T-cell (primary cell): ENCODE measurements at regions not wholly inside any gene's neighbourhood (a gene's known extent, or its start where the extent isn't known, plus 50 kb on each side); places are given as distances from the start of the nearest gene placed in this dataset.

Experiments
- ATAC-seq, 4 experiments: fragments of 200-7000 bp in 3 of 4; fragments of 150-1000 bp in 1 of 4; cut with Tn5 transposase; replicated peaks in 1 of 4; 1 replicate in 3 of 4; 2 replicates in 1 of 4; pipeline ENCODE4 v1.10.0; 2021; ENCODE audit warnings: moderate library complexity in 3 of 4, mild to moderate bottlenecking in 2 of 4, moderate number of reproducible peaks in 1 of 4
- CTCF ChIA-PET, 2 donors: fragments of 300-600 bp; sonication (Branson Sonifier 250); formaldehyde crosslinking; loops; one replicate each; lab custom pipeline; 2022; ENCODE audit warnings: antibody characterized with exemption in 2 of 2; lab: Charles Lee
- POLR2A ChIA-PET, 2 donors: fragments of 300-600 bp; sonication (Branson Sonifier 250); formaldehyde crosslinking; loops; one replicate each; lab custom pipeline; 2022; ENCODE audit warnings: antibody characterized with exemption in 2 of 2; lab: Charles Lee
- DNase-seq, 35 experiments: peaks; one replicate each; pipeline versions ENCODE4 v3.0.0 to v3.0.0-alpha.2; 2013 to 2023
- H3K27ac ChIP-seq: one replicate; pipeline ENCODE4 v1.5.1; 2013; ENCODE audit warnings: low read length
- H3K27me3 ChIP-seq, 2 experiments: replicated peaks in 1 of 2; 1 replicate in 1 of 2; 2 replicates in 1 of 2; pipeline versions ENCODE4 v1.6.1 to v1.7.0; 2013; ENCODE audit warnings: low read length in 1 of 2, mixed read lengths in 1 of 2; ENCODE audit not compliant: control insufficient read depth in 2 of 2, insufficient read depth in 2 of 2; ENCODE audit errors: extremely low read depth in 1 of 2
- H3K36me3 ChIP-seq, 2 donors: 1 replicate in 1 of 2; 2 replicates in 1 of 2; pipeline versions ENCODE4 v1.6.1 to v1.7.0; 2013; ENCODE audit warnings: low read length in 1 of 2; ENCODE audit not compliant: control insufficient read depth in 2 of 2, insufficient read depth in 1 of 2; ENCODE audit errors: extremely low read depth in 1 of 2
- H3K4me1 ChIP-seq, 2 experiments: 1 replicate in 1 of 2; 2 replicates in 1 of 2; pipeline versions ENCODE4 v1.6.1 to v1.7.0; 2013; ENCODE audit warnings: low read length in 2 of 2, mixed read lengths in 1 of 2; ENCODE audit not compliant: insufficient read depth in 2 of 2, control insufficient read depth in 1 of 2; ENCODE audit errors: extremely low read depth in 1 of 2
- H3K4me3 ChIP-seq, 2 donors: 1 replicate in 1 of 2; 2 replicates in 1 of 2; pipeline versions ENCODE4 v1.5.1 to v1.7.0; 2013; ENCODE audit warnings: mild to moderate bottlenecking in 2 of 2, low read length in 1 of 2, moderate library complexity in 1 of 2; ENCODE audit not compliant: control insufficient read depth in 1 of 2; ENCODE audit errors: extremely low read depth in 1 of 2
- H3K9me3 ChIP-seq: 2 replicates; pipeline ENCODE4 v1.7.0; 2013
- H3K27ac Mint-ChIP-seq, 2 donors: one replicate each; pipeline ENCODE4 v1.8.0; 2020 to 2021; ENCODE audit warnings: mild to moderate bottlenecking in 2 of 2, mixed read lengths in 2 of 2
- H3K27me3 Mint-ChIP-seq, 2 donors: one replicate each; pipeline ENCODE4 v1.8.0; 2021 to 2022; ENCODE audit warnings: mixed read lengths in 2 of 2
- H3K36me3 Mint-ChIP-seq: one replicate; pipeline ENCODE4 v1.8.0; 2021; ENCODE audit warnings: mixed read lengths
- H3K4me1 Mint-ChIP-seq, 3 donors: one replicate each; pipeline ENCODE4 v1.8.0; 2020 to 2022; ENCODE audit warnings: mixed read lengths in 3 of 3, mild to moderate bottlenecking in 1 of 3
- H3K4me3 Mint-ChIP-seq, 3 donors: one replicate each; pipeline ENCODE4 v1.8.0; 2020 to 2022; ENCODE audit warnings: mild to moderate bottlenecking in 3 of 3, mixed read lengths in 3 of 3, moderate library complexity in 3 of 3
- H3K9me3 Mint-ChIP-seq, 3 donors: one replicate each; pipeline ENCODE4 v1.8.0; 2020 to 2022; ENCODE audit warnings: mixed read lengths in 3 of 3
- WGBS: methylation state at CpG from one replicate; pipeline ENCODE4 v1.1.5; 2013; ENCODE audit warnings: missing lambda C conversion rate; ENCODE audit not compliant: insufficient coverage; 5-methylcytosine and 5-hydroxymethylcytosine counted together

DNA sequence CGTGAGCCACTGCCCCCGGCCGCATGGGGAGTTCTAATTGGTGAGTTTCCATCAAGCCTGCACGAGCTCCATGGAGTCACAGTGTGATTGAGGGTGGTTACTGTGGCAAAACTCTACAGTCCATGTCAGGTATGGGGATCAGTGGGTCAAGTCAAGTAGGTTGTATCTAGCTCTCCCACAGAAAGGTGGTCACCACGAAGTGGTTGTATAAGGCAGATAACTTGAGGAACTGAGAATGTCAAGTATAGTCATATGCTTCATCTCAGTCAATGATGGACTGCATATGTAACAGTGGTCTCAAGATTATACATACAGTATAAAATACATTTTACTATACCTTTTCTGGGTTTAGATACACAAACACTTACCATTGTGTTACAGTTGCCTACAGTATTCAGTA is 348.6 kb upstream of the ZP4 start:
- H3K27ac Mint-ChIP-seq = no peak overlapping the region
- H3K4me1 Mint-ChIP-seq = no peaks in the 10 kb centered on the region
- no peaks in the 10 kb centered on the region for H3K36me3 ChIP-seq
- H3K27me3 Mint-ChIP-seq = no peaks in the 10 kb centered on the region
- ATAC-seq = no peak
- no peak overlapping the region for H3K4me3 Mint-ChIP-seq
- no peak for DNase-seq
- no peaks in the 10 kb centered on the region for H3K36me3 Mint-ChIP-seq
- no peaks in the 10 kb centered on the region for H3K9me3 ChIP-seq
- no peaks in the 10 kb centered on the region for H3K9me3 Mint-ChIP-seq
- H3K27ac ChIP-seq = no peak overlapping the region
- 94% methylated on average over 4 of the region's 5 CpGs for WGBS
- no peaks in the 10 kb centered on the region for H3K4me1 ChIP-seq
- CTCF ChIA-PET = interaction anchor here in 1 of 2 donors (0.5 kb wide), 1 partner anchor 475 kb away, joined by 6 read pairs; no protein-coding TSS in a partner anchor
- no peak overlapping the region for H3K4me3 ChIP-seq
- H3K27me3 ChIP-seq = no peaks in the 10 kb centered on the region
- POLR2A ChIA-PET = no interaction called here

DNA sequence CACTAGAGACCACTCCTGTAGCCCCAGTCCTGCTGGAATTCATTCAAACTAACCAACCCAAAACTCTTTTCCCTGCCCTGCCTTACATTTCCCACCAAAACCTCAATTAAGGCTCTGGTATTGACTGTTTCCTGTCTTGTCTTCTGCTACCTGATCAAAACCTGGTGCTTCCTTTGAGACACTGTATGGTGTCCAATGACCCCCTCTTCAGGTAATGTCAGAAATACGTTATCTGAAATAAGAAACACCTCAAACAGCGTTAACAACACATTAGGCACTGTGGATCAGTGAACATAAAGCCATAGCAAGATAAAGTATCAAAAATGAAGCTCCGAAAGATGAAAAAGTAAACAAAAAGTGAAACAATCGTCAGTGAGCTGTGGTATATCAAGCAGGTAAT is 343.2 kb upstream of the ZP4 start:
- Mint-ChIP-seq H3K4me1 (no peaks in the 10 kb centered on the region), H3K27me3 (no peaks in the 10 kb centered on the region), H3K27ac (no peak overlapping the region), H3K9me3 (peaks cover 0 to 7% (median 3%) of the 10 kb centered on the region in 3 donors), H3K4me3 (no peak overlapping the region), H3K36me3 (no peaks in the 10 kb centered on the region)
- H3K4me3 ChIP-seq = no peak overlapping the region
- H3K36me3 ChIP-seq = no peaks in the 10 kb centered on the region
- CTCF ChIA-PET = no interaction called here
- no peaks in the 10 kb centered on the region for H3K27me3 ChIP-seq
- no CpG with 5 or more reads among the region's 4 CpGs for WGBS
- POLR2A ChIA-PET = no interaction called here
- no peaks in the 10 kb centered on the region for H3K4me1 ChIP-seq
- DNase-seq (no peak), ATAC-seq (no peak)
- H3K9me3 ChIP-seq = no peaks in the 10 kb centered on the region
- no peak overlapping the region for H3K27ac ChIP-seq

DNA sequence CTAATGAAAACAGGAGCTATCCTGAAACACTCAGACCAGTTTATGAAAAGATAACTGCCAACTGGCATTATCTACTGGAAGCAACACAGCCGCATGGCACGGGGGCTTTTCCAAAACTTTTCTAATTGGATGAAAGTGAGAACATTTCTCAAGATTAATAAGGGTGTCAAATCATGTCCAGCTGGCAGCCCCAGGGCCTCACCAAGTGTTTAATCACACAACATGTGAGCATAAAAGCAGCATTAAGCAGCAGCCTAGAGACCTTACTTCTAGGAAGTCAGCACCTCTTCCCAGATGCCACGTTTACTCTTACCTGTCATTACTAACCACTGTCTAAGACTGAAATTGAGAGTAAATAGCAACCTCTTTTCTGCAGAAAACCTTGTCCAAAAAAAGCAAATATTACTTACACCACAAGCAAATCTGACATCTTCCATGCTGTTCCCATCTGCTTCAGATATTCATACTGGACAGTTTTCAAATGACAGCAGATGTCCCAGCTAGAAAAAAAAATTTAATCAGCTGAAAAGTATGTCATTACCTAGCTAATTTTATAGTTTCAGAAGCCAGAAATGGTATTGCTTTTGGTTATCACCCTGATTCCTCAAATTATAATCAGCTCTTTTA is 341.5 kb upstream of the ZP4 start:
- Mint-ChIP-seq H3K9me3 (peaks cover 3 to 7% (median 4%) of the 10 kb centered on the region in 3 donors), H3K4me1 (no peaks in the 10 kb centered on the region), H3K27me3 (no peaks in the 10 kb centered on the region), H3K4me3 (no peak overlapping the region), H3K27ac (no peak overlapping the region), H3K36me3 (no peaks in the 10 kb centered on the region)
- ChIA-PET CTCF (interaction anchor here in 1 of 2 donors (0.6 kb wide), 1 partner anchor 1165 kb away, joined by 3 read pairs; no protein-coding TSS in a partner anchor), POLR2A (no interaction called here)
- H3K4me1 ChIP-seq = no peaks in the 10 kb centered on the region
- DNase-seq (no peak), ATAC-seq (no peak)
- H3K27me3 ChIP-seq = no peaks in the 10 kb centered on the region
- 40% methylated on average over 1 of the region's 3 CpGs for WGBS
- no peak overlapping the region for H3K27ac ChIP-seq
- no peaks in the 10 kb centered on the region for H3K36me3 ChIP-seq
- no peaks in the 10 kb centered on the region for H3K9me3 ChIP-seq
- H3K4me3 ChIP-seq = no peak overlapping the region

DNA sequence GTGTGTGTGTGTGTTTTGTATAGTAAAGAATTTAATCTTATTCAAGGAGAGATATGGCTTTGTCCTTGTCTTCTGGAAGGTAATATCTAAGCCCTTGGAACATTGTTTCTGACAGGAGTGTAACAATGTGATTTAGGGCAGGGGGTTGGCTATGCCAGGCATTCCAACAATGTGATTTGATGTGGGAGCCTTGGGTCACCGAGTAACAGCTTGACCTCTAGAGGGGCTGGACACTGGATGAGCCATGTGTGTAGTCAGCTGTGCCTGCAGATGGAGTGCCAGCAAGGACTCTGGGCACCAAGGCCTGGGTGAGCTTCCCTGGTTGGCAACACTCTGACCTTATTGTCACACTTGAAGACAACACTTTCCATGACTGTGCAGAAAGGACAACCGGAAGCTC is 336.1 kb upstream of the ZP4 start:
- CTCF ChIA-PET = no interaction called here
- no peaks in the 10 kb centered on the region for H3K36me3 ChIP-seq
- no peaks in the 10 kb centered on the region for H3K4me1 ChIP-seq
- no peak for DNase-seq
- H3K4me3 ChIP-seq = no peak overlapping the region
- no peaks in the 10 kb centered on the region for H3K9me3 ChIP-seq
- no peak overlapping the region for H3K4me3 Mint-ChIP-seq
- H3K4me1 Mint-ChIP-seq = no peaks in the 10 kb centered on the region
- no peaks in the 10 kb centered on the region for H3K27me3 Mint-ChIP-seq
- ATAC-seq = no peak
- H3K27me3 ChIP-seq = no peaks in the 10 kb centered on the region
- H3K27ac ChIP-seq = no peak overlapping the region
- WGBS = 91% methylated on average over 1 of the region's 2 CpGs
- POLR2A ChIA-PET = no interaction called here
- no peak overlapping the region for H3K27ac Mint-ChIP-seq
- peaks cover 2 to 9% (median 6%) of the 10 kb centered on the region in 3 donors for H3K9me3 Mint-ChIP-seq
- no peaks in the 10 kb centered on the region for H3K36me3 Mint-ChIP-seq

DNA sequence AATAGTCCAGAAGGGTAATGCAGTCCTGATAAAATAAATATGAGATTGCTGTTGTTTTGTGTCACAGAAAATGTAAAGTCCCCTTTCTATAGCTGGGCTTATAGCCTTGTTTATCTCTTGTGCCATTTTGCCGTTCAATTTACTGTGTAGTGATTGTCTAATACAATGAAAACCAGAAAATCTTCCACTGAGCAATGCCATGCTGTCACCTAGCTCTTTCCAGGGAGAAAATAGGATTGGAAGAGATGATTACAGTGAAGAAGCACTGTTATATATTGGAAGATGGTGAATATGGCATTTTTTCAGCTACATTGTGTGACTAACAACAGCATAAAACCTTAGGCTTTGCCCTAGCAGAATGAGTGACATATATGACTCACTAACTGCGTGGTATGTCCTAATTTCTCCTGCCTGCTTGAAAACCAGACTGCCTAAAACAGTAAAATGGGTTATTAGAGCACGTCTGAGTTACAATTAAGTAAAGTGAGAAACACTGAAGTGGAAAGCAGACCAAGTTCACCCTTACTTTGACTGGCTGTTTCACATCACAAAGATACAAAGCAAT is 332.4 kb upstream of the ZP4 start:
- Mint-ChIP-seq H3K36me3 (no peaks in the 10 kb centered on the region), H3K27ac (no peak overlapping the region), H3K4me1 (no peaks in the 10 kb centered on the region), H3K9me3 (peaks cover 2 to 13% (median 11%) of the 10 kb centered on the region in 3 donors), H3K4me3 (no peak overlapping the region), H3K27me3 (no peaks in the 10 kb centered on the region)
- Histone ChIP-seq H3K9me3 (no peaks in the 10 kb centered on the region), H3K4me3 (no peak overlapping the region), H3K36me3 (no peaks in the 10 kb centered on the region), H3K27me3 (no peaks in the 10 kb centered on the region), H3K27ac (no peak overlapping the region), H3K4me1 (no peaks in the 10 kb centered on the region)
- CTCF ChIA-PET = no interaction called here
- DNase-seq (no peak), ATAC-seq (no peak)
- 20% methylated on average over 1 of the region's 3 CpGs for WGBS
- POLR2A ChIA-PET = no interaction called here

DNA sequence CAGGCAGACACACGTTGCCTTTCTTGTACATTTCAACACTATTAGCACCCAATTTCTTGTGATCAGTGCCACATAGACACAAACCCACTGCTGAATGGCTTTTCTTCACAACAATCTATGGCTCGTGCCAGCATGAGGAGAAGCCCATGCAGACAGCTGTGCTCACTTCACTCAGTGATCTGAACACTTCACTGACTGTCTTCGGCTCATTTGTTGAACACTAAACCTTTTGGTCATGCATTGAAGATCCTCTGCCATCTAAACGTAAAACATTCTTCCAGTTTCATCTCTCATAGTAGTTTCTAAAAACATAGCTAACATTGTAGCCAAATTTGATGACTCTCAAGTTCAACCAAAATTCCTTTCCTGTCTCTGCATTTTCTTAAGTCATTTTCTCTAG is 331.0 kb upstream of the ZP4 start:
- 65% methylated on average over 4 of the region's 4 CpGs for WGBS
- H3K4me1 Mint-ChIP-seq = no peaks in the 10 kb centered on the region
- H3K9me3 Mint-ChIP-seq = peaks cover 2 to 17% (median 10%) of the 10 kb centered on the region in 3 donors
- H3K27me3 Mint-ChIP-seq = no peaks in the 10 kb centered on the region
- no peak overlapping the region for H3K4me3 ChIP-seq
- no peak for DNase-seq
- H3K4me3 Mint-ChIP-seq = no peak overlapping the region
- ChIA-PET POLR2A (no interaction called here), CTCF (no interaction called here)
- no peaks in the 10 kb centered on the region for H3K4me1 ChIP-seq
- ATAC-seq = no peak
- H3K27ac Mint-ChIP-seq = no peak overlapping the region
- H3K27ac ChIP-seq = no peak overlapping the region
- H3K9me3 ChIP-seq = no peaks in the 10 kb centered on the region
- H3K27me3 ChIP-seq = no peaks in the 10 kb centered on the region
- no peaks in the 10 kb centered on the region for H3K36me3 Mint-ChIP-seq
- no peaks in the 10 kb centered on the region for H3K36me3 ChIP-seq
